Mesothelial cell of epicardium (in vitro differentiated cells): ENCODE measurements at regions not wholly inside any gene's neighbourhood (a gene's known extent, or its start where the extent isn't known, plus 50 kb on each side); places are given as distances from the start of the nearest gene placed in this dataset.

Experiments
- DNase-seq, 2 experiments: peaks; one replicate each; pipeline ENCODE4 v3.0.0; 2021; ENCODE audit warnings: low spot score in 2 of 2; ENCODE audit not compliant: unreplicated experiment in 2 of 2
- H3K27ac Mint-ChIP-seq: 2 replicates; pipeline ENCODE4 v1.8.0; 2021; ENCODE audit warnings: mixed read lengths
- H3K27me3 Mint-ChIP-seq: 2 replicates; pipeline ENCODE4 v1.8.0; 2021; ENCODE audit warnings: low read depth, mixed read lengths
- H3K36me3 Mint-ChIP-seq: 2 replicates; pipeline ENCODE4 v1.8.0; 2021; ENCODE audit warnings: mixed read lengths
- H3K4me1 Mint-ChIP-seq: 2 replicates; pipeline ENCODE4 v1.8.0; 2021; ENCODE audit warnings: mixed read lengths
- H3K4me3 Mint-ChIP-seq: 2 replicates; pipeline ENCODE4 v1.8.0; 2021; ENCODE audit warnings: mild to moderate bottlenecking, moderate library complexity, mixed read lengths
- H3K9me3 Mint-ChIP-seq: 2 replicates; pipeline ENCODE4 v1.8.0; 2021; ENCODE audit warnings: mixed read lengths
- CTCF ChIP-seq: fragments of 200-600 bp; sonication (generic); IDR thresholded peaks from one replicate; pipeline ENCODE4 v1.5.0; 2021; ENCODE audit warnings: antibody characterized with exemption; ENCODE audit not compliant: unreplicated experiment

- Mint-ChIP-seq H3K4me1 (peaks cover 19% of the 10 kb centered on the region), H3K27ac (no peak overlapping the region), H3K4me3 (no peak overlapping the region), H3K9me3 (no peaks in the 10 kb centered on the region), H3K36me3 (no peaks in the 10 kb centered on the region), H3K27me3 (no peaks in the 10 kb centered on the region)
- DNase-seq: no peak
- no peak for TF ChIP-seq CTCF
These were observed 135.5 kb downstream of the IRS2 start for GRCh38 chr13:109650861-109651260.

- H3K4me1 Mint-ChIP-seq: peaks cover 12% of the 10 kb centered on the region
These were observed 136.7 kb downstream of the IRS2 start for GRCh38 chr13:109649713-109650112.

GRCh38 chr13:109647699-109648098 lies 138.7 kb downstream of the IRS2 start:
- Mint-ChIP-seq H3K36me3 (no peaks in the 10 kb centered on the region), H3K9me3 (no peaks in the 10 kb centered on the region), H3K4me3 (no peak overlapping the region), H3K27ac (no peak overlapping the region), H3K4me1 (peaks cover 7% of the 10 kb centered on the region), H3K27me3 (no peaks in the 10 kb centered on the region)
- DNase-seq: no peak
- TF ChIP-seq CTCF: no peak

More at GRCh38 chr13:109649713-109650112, 136.7 kb downstream of the IRS2 start:
- H3K36me3 Mint-ChIP-seq: no peaks in the 10 kb centered on the region
- no peak for TF ChIP-seq CTCF
- H3K4me3 Mint-ChIP-seq: no peak overlapping the region
- no peak overlapping the region for H3K27ac Mint-ChIP-seq
- no peaks in the 10 kb centered on the region for H3K9me3 Mint-ChIP-seq
- no peak for DNase-seq
- H3K27me3 Mint-ChIP-seq: no peaks in the 10 kb centered on the region

GRCh38 chr13:109647053-109647452 lies 139.3 kb downstream of the IRS2 start:
- H3K9me3 Mint-ChIP-seq: peaks cover under 1% of the 10 kb centered on the region
- H3K27me3 Mint-ChIP-seq: no peaks in the 10 kb centered on the region
- no peak for TF ChIP-seq CTCF
- DNase-seq: no peak
- no peak overlapping the region for H3K4me3 Mint-ChIP-seq
- H3K36me3 Mint-ChIP-seq: no peaks in the 10 kb centered on the region
- peaks cover 7% of the 10 kb centered on the region for H3K4me1 Mint-ChIP-seq
- H3K27ac Mint-ChIP-seq: no peak overlapping the region

- Mint-ChIP-seq H3K4me1 (peaks cover 7% of the 10 kb centered on the region), H3K9me3 (peaks cover 5% of the 10 kb centered on the region), H3K36me3 (no peaks in the 10 kb centered on the region), H3K27me3 (no peaks in the 10 kb centered on the region), H3K27ac (no peak overlapping the region), H3K4me3 (no peak overlapping the region)
- TF ChIP-seq CTCF: no peak
- DNase-seq: no peak
These were observed 140.0 kb downstream of the IRS2 start for GRCh38 chr13:109646423-109646822.

GRCh38 chr13:109645831-109646230 lies 140.6 kb downstream of the IRS2 start:
- H3K27ac Mint-ChIP-seq: no peak overlapping the region
- TF ChIP-seq CTCF: no peak

More at GRCh38 chr13:109645831-109646230, 140.6 kb downstream of the IRS2 start:
- H3K36me3 Mint-ChIP-seq: peaks cover 1% of the 10 kb centered on the region
- H3K4me1 Mint-ChIP-seq: peaks cover 7% of the 10 kb centered on the region
- DNase-seq: no peak
- no peaks in the 10 kb centered on the region for H3K27me3 Mint-ChIP-seq
- peaks cover 11% of the 10 kb centered on the region for H3K9me3 Mint-ChIP-seq
- H3K4me3 Mint-ChIP-seq: no peak overlapping the region
